Right atrium auricular region (tissue), 2 donors: ENCODE measurements at regions not wholly inside any gene's neighbourhood (a gene's known extent, or its start where the extent isn't known, plus 50 kb on each side); places are given as distances from the start of the nearest gene placed in this dataset.

Experiments used
- DNase-seq: peaks from one replicate; pipeline ENCODE4 v3.0.0-alpha.2; 2019; ENCODE audit warnings: low spot score
- H3K27ac ChIP-seq, 2 donors: fragments of 200-600 bp; sonication (generic); 1 replicate in 1 of 2; 2 replicates in 1 of 2; pipeline ENCODE4 v1.5.1; 2016 to 2019
- H3K27me3 ChIP-seq, 2 donors: fragments of 200-600 bp; sonication (generic); one replicate each; pipeline versions ENCODE4 v1.5.1 to v1.6.0; 2017 to 2019
- H3K36me3 ChIP-seq: fragments of 200-600 bp; sonication (generic); one replicate; pipeline ENCODE4 v1.5.1; 2016
- H3K4me1 ChIP-seq, 2 donors: fragments of 200-600 bp; sonication (generic); one replicate each; pipeline versions ENCODE4 v1.5.1 to v1.6.0; 2017 to 2019
- H3K4me3 ChIP-seq, 2 donors: fragments of 200-600 bp; sonication (generic); 1 replicate in 1 of 2; 2 replicates in 1 of 2; pipeline ENCODE4 v1.5.1; 2017 to 2019; ENCODE audit warnings: mild to moderate bottlenecking in 1 of 2, moderate library complexity in 1 of 2
- H3K9me3 ChIP-seq, 2 donors: fragments of 200-600 bp; sonication (generic); one replicate each; pipeline ENCODE4 v1.5.1; 2019
- TF ChIP-seq, protein P1 (sequence below), 2 donors: fragments of 200-600 bp; sonication (generic); IDR thresholded peaks; one replicate each; pipeline ENCODE4 v1.5.1; 2019; ENCODE audit warnings: antibody characterized with exemption in 2 of 2

DNA sequence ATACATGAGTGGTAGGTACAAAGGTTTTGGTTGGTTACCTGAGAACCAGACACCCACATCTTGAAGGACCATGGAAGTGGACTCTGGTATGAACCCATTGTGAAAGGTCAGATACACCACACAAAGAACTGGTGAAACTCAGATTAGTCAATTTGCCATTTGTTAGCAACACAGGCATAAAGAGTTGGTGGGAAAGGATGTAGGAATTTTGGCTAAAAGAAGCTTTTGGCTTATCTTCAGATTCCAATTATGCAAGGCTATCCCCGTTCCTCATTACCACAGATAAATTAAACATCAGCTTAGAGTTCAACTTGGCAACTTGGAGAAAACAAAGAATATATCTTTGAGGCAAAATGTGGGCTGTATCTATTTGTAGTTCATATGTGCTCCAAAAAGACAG is 87.0 kb upstream of the IRF2BP2 start:
- Histone ChIP-seq H3K9me3 (no peaks in the 10 kb centered on the region), H3K4me1 (peaks cover 0 to 14% of the 10 kb centered on the region in 2 donors), H3K27me3 (no peaks in the 10 kb centered on the region), H3K4me3 (no peak overlapping the region), H3K27ac (no peak overlapping the region), H3K36me3 (no peaks in the 10 kb centered on the region)
- no peak for DNase-seq
- TF ChIP-seq, protein P1, sequence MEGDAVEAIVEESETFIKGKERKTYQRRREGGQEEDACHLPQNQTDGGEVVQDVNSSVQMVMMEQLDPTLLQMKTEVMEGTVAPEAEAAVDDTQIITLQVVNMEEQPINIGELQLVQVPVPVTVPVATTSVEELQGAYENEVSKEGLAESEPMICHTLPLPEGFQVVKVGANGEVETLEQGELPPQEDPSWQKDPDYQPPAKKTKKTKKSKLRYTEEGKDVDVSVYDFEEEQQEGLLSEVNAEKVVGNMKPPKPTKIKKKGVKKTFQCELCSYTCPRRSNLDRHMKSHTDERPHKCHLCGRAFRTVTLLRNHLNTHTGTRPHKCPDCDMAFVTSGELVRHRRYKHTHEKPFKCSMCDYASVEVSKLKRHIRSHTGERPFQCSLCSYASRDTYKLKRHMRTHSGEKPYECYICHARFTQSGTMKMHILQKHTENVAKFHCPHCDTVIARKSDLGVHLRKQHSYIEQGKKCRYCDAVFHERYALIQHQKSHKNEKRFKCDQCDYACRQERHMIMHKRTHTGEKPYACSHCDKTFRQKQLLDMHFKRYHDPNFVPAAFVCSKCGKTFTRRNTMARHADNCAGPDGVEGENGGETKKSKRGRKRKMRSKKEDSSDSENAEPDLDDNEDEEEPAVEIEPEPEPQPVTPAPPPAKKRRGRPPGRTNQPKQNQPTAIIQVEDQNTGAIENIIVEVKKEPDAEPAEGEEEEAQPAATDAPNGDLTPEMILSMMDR (IDR thresholded peaks at IDR 0.05), result no peak

DNA sequence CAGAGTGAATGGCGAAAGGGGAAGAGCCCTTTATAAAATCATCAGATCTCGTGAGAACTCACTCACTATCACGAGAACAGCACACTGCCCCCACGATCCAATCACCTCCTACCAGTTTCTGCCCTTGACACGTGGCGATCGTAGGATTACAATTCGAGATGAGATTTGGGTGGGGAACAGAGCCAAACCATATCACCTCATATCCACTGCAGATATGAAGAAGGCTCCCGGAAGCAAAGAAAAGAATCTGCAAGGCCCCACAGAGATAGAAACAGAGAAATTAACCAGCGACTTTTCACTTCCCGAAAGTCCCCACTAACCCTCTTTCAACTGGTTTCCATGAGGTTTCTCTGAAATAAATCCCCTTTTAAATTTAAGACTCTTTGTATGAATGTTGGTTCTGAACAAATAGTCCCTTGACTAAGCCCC is 86.2 kb upstream of the IRF2BP2 start:
- TF ChIP-seq, protein P1 (IDR thresholded peaks at IDR 0.05), result no peak
- Histone ChIP-seq H3K27me3 (no peaks in the 10 kb centered on the region), H3K4me1 (peaks cover 0 to 14% of the 10 kb centered on the region in 2 donors), H3K9me3 (no peaks in the 10 kb centered on the region), H3K36me3 (no peaks in the 10 kb centered on the region), H3K4me3 (no peak overlapping the region), H3K27ac (no peak overlapping the region)
- DNase-seq, result no peak

DNA sequence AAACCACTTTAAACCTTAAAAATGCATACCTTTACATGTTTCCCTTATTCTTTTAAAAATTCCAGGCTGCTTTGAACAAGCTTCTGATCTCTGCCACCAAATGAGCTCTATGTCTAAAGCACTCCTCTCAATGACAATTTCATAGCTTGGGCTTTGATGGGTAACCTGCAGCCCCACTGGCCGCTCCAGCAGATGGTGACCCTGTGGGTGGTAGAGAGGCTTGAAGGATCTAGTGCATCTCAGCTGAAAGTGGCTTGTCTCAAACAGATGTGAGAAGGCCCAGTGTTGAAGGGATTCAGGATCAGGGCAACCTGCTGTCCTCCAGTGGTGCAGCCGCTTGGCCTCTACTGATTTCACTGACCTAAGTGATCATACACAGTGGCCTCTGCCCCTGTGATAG is 84.7 kb upstream of the IRF2BP2 start:
- Histone ChIP-seq H3K4me1 (peaks cover 0 to 2% of the 10 kb centered on the region in 2 donors), H3K36me3 (no peaks in the 10 kb centered on the region), H3K27ac (no peak overlapping the region), H3K27me3 (no peaks in the 10 kb centered on the region), H3K9me3 (no peaks in the 10 kb centered on the region), H3K4me3 (no peak overlapping the region)
- no peak for DNase-seq
- TF ChIP-seq, protein P1 (IDR thresholded peaks at IDR 0.05), result no peak

DNA sequence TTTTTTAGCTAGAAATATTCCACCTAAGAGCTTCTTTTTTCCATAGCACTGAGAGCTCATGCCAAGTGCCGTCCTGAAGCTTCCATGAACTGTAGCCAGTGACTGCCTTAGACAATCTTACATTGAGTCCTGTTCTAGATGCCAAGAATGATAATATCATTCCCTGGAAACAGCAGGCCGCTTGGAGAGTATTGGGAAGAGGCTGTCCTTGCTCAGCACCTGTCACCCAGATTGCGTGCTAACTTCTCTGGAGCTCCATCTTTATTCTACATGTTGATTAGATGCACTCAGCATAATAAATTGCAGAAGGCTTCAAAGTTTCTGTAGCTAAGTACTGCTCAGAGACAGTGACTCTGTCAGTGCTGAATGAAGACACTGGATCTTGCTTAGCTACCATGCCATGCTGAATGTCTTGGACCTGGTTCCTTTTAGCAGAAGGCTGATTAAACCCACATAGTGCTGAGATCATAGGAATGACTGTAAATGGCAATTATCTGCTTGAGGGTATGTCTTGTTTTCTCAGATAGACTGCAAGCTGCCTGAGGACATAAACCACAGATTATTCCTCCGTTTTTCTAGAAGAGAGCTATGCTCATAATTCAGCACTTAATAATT is 83.1 kb upstream of the IRF2BP2 start:
- no peaks in the 10 kb centered on the region for H3K36me3 ChIP-seq
- H3K4me3 ChIP-seq, result no peak overlapping the region
- DNase-seq, result no peak
- H3K27ac ChIP-seq, result no peak overlapping the region
- no peaks in the 10 kb centered on the region for H3K4me1 ChIP-seq
- H3K9me3 ChIP-seq, result no peaks in the 10 kb centered on the region
- TF ChIP-seq, protein P1 (IDR thresholded peaks at IDR 0.05), result no peak
- no peaks in the 10 kb centered on the region for H3K27me3 ChIP-seq

DNA sequence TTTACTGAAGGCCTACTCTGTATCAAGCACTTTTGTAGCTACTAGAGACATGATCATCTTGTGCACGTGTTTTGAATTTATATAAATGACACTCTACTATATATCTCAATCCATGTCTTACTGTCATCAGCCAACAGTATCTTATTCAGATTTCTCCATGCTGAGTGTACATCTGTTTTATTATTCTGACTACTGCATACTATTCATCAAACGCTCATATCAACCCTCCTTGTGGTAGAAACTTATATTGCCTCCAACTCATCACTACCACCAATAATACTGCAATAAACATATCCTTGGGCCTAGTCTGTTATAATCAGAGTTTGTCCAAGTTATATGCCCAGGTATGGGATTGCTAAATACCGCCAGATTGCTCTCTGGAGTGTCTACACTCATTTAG is 81.6 kb upstream of the IRF2BP2 start:
- Histone ChIP-seq H3K27me3 (no peaks in the 10 kb centered on the region), H3K36me3 (no peaks in the 10 kb centered on the region), H3K4me1 (no peaks in the 10 kb centered on the region), H3K4me3 (no peak overlapping the region), H3K9me3 (no peaks in the 10 kb centered on the region), H3K27ac (no peak overlapping the region)
- TF ChIP-seq, protein P1 (IDR thresholded peaks at IDR 0.05), result peak in 1 of 2 donors; percentile 29
- no peak for DNase-seq

DNA sequence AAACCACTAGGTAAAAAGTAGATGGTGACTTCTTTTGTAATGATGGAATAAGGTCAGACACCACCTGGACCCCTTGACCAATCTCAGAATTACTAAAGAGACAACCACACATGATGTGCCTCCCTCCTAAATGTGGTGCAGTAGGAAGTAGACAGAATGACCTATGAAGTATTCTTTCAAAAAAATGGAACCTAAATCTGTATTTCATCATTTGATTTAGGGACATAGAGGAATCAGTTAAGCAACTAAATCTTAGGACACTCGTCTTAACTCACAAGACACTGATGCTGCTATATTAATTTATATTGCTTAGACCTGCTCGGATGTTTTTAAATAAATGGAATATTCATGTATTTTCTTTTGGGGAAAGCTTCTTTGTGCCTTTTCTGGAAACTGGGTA is 80.9 kb upstream of the IRF2BP2 start:
- H3K4me3 ChIP-seq, result no peak overlapping the region
- H3K36me3 ChIP-seq, result no peaks in the 10 kb centered on the region
- TF ChIP-seq, protein P1 (IDR thresholded peaks at IDR 0.05), result no peak
- no peak overlapping the region for H3K27ac ChIP-seq
- H3K9me3 ChIP-seq, result peaks cover 0 to 6% of the 10 kb centered on the region in 2 donors
- DNase-seq, result no peak
- H3K27me3 ChIP-seq, result no peaks in the 10 kb centered on the region
- no peaks in the 10 kb centered on the region for H3K4me1 ChIP-seq
